ENCODE measurements at regions not wholly inside any gene's neighbourhood (a gene's known extent, or its start where the extent isn't known, plus 50 kb on each side); places are given as distances from the start of the nearest gene placed in this dataset.

DNA sequence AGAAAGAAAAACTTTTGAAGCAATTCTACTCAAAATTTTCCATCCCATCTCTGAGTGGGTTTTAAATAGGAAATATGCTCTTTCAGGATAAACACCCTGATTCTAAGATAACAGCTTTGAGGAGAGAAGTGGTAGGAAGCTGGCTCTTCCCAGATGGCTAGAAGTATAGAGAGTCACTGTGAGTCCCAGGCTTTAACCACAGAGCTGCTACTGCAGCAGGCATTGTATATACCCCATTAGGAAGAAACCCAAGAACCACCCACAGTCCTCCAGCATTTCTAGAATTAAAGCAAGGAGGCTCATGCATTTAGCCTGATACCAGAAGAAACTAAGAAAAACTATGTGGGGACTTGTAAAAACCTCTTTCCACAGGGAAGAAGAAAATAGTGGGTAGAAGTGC lies 1405.6 kb upstream of the TENM4 start:
- DNase-seq (ENCODE audit: low spot score): no peak

DNA sequence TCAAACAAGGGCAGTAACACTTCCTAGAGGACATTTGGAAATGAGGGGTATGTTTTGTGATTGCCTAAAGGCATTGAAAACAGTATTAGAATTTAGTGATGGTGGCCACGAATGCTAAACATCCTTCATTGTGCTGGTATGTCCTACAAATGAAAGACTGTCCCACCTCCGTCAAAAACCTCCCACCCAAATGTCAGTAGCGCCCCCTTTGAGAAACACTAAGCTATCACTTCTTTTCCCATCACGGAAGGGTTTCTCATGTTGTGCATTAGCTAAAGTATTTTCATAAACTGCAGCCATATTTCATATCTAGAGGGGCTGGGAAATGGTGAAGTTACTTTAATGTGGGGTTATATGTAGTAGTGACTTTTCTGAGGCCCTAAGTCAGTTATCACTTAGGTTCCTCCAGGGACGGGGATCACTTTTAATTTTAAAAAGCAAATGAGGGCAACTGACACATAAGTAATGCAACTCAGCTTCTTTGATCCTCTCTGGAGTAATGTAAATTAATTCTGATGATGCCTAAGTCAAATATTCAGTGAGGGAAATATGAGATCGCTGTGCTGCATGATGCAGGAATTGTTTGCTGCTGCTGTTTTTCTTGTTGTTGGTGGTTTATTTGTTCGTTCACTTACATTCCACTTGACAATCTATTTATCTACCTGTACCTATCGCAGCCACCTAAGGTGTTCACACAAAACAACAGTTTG lies 1403.4 kb upstream of the TENM4 start:
- no peak for DNase-seq (ENCODE audit: low spot score)

DNA sequence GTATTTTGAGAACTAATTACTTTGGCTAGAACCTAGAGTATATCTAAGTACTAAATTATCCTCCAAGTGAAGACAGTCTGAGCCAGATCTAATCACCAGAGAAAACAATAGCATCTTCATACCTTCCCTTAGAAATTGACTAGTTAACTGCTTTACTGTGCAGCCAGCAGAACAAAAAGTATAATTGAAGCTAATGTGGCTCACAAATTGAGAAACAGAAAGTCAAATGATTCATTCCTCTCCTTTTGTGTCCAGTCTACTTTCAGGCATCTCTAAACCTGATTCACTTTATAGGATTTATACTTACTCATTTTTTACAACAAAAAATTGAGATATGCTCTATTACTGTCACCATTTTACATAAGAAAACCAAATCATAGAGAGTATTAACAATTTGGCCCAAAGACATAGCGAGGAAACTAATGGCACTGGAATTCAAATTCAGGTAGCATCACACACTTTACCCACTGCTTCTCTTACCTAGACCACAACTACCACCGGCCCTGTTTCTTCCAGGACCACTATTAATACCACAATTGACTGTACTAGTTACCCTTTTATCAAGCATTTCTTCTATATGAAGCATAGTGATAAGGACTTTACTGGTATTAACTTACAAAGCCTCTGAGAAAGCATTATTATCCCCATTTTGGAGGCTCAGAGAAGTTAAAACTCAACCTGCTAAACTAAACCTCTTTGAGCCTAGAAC lies 1402.6 kb upstream of the TENM4 start:
- no peak for DNase-seq (ENCODE audit: low spot score)

DNA sequence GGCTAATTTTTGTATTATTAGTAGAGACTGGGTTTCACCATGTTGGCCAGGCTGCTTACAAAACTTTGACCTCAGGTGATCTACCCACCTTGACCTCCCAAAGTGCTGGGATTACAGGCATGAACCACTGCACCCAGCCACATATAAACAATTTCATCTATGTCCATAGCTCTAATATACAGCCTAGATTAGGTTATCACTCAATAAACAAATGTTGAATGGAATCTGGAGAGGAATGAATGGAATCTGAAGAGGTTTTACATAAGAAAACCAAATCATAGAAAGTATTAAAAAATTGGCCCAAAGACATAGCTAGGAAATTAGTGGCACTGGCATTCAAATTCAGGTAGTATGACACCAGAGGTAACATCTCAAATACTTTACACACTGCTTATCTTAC lies 1401.4 kb upstream of the TENM4 start:
- no peak for DNase-seq (ENCODE audit: low spot score)

DNA sequence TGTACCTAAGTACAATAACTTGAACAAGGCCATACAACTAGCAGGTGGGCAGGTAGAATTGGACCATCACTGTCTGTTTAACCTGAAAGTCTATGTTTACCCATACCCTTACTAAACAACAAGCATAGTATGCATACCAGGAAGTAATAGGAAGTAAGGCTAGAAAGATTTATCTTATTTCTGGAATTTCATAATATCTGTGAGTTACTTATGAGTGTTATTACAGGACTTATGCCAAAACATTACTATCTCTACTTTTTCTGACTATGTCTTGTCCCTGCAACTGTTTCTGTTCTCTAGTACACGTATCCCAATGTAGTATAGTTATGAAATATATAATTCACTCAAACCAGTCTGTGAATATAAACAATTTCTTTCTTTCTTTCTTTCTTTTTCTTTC lies 1400.8 kb upstream of the TENM4 start:
- DNase-seq (ENCODE audit: low spot score): no peak

DNA sequence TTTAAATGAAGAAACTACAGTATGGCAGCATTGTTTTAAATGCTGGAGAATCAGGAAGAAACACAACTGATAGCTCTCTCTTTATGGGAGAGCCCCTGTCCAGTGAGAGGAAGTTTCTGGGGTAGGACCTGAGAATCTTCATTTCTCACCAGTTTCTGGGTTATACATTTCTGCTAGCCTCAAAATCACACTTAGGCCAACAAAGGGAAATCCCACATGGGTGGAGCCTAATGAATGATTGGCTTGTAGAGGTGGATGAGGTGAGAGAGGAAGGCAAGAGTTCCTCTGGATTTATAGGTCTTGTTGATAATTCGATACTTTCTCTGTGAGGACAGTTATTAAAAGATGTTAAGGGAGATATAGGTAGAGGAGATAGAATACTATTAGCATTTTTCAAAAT lies 1397.3 kb upstream of the TENM4 start:
- no peak for DNase-seq (ENCODE audit: low spot score)

DNA sequence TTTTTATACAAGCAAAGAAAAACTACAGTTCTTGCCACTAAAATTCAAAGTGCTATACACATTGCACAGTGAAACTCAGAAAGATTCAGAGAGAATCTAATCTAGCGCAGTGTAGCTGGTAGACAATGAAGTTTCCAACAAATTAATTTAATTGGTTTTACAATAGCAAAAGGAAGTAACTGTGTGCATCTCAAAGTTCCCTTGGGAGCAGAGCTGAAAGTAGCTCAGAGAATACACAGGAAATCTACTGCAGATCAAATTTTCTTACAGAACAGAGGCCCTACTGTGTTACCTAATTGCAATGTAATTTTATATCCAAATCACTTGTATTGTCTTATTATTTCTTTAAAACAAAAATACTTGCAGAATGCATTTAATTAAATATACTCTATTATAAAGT lies 1396.2 kb upstream of the TENM4 start:
- DNase-seq (ENCODE audit: low spot score): no peak

DNA sequence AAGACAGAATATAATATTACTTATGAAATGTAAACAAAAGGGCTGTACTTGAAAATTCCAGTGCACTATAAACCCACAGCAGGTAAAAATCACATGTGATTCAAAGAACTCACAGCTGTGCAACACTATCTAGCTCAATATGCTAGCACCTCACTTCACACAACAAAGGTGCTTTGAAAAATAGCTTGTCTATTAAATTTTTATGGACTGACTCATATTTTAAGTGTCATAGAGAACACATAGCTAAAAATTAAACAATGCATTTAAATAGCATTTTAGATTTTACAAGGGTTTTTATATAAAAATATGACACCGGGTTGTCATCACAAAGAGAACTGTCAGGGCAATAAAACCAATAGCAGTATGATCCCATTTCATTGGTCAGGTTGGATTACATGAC lies 1390.5 kb upstream of the TENM4 start:
- no peak for DNase-seq (ENCODE audit: low spot score)

DNA sequence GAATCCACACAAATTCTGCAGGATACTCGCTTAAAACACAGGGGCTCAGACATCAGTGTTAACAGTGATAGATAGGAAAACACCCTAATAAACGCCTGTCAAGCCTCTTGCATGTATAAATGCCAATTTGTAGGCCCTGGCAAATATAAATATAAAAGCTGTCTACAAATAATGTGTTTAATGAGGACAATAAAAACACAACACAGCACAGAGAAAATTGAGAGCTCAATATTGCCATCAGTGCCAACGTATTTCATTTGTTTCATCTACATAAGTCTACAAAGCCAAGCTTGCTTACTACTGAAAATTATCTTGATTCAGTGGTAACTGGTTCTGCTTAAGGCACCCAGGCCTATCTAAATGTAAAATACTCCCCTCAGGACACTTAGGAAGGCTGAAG lies 1387.0 kb upstream of the TENM4 start:
- DNase-seq (ENCODE audit: low spot score): no peak

DNA sequence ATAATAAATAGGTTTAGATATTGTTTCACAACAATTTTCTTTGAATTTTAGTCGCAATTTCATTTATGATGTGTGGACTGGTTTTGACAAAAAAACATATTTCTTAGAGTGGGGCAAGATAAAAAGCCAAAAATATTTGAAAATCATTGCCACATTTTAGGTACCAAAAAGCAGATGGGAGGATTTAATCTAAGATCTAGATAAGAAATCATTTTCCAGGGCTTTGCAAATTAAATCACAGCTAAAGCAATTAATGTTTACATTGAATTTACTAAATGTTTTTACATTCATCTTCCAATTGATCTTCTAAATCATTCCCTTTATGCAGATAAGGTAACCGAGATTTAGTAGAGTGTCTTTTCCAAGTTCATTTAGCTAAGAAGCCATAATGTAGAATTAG lies 1386.0 kb upstream of the TENM4 start:
- DNase-seq (ENCODE audit: low spot score): no peak

DNA sequence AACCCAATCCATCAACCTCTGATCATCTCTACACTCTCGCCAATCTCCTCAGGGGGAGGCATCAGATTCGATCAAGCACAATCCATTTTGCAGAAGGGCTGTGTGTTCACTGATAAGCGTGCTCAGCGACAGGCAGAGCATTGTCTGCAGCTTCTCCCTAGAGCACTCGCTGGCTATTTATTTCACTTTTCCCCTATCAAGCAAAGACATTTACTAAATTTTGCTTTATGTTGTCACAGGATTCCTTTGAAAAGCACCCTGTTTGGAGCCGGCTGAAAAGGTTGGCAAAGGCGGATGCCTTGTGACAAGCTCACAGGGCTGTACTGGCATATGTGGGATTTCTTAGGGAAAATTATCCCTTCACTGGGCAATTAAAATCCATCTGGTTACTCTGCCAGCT lies 1381.5 kb upstream of the TENM4 start:
- DNase-seq (ENCODE audit: low spot score): no peak

DNA sequence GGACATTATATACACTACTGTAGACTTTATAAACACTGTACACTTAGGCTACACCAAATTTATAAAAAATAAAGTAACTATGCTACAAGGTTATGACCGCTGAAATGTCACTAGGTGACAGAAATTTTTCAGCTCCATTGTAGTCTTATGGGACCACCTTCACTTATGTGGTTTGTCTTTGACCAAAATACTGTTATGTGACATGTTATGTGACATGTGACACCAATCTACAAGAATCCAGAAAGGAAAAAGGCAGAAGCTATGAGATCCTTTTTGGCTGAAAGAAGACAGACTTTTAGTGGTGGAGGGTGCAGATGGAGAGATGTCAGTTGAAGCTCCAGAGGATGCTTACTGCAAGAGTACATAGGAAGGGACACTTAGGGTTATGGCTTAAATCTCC lies 1378.4 kb upstream of the TENM4 start:
- no peak for DNase-seq (ENCODE audit: low spot score)

DNA sequence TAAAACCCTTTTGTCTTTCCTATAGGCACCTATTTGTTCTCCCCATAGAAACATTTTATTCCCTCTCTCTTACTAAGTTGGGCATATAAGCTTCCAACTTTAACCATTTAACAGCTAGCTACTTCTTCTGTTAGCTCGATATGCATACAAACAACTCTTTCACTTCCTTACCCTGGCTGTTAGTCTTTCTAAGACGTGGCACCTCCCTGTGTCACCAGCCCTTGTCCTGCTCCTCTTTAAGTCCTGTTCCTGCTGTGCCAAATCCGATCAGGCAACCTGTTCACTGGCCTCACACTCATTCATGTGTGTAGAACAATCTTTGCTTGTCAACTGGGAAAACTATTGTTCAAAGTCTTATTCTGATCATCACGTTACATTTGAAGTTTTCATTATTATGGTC lies 1376.1 kb upstream of the TENM4 start:
- no peak for DNase-seq (ENCODE audit: low spot score)

DNA sequence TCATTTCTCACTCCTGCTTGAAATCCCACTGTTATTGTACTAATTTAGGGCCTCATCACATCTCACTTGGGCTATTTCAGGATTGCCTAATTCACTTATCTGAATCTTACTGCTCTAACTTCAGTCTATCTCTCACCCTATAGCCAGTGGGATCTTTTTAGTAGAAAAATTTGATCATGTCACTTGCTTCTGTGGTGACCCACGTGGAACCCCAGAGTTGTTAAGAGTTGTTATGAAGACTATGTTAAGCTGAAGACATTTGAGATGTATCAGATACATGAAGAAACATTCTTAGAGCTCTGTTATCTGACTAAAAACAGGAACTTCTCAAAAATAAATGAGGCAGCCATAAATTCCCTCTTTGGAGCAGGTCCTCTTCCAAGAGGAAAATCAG lies 1375.6 kb upstream of the TENM4 start:
- DNase-seq (ENCODE audit: low spot score): no peak

DNA sequence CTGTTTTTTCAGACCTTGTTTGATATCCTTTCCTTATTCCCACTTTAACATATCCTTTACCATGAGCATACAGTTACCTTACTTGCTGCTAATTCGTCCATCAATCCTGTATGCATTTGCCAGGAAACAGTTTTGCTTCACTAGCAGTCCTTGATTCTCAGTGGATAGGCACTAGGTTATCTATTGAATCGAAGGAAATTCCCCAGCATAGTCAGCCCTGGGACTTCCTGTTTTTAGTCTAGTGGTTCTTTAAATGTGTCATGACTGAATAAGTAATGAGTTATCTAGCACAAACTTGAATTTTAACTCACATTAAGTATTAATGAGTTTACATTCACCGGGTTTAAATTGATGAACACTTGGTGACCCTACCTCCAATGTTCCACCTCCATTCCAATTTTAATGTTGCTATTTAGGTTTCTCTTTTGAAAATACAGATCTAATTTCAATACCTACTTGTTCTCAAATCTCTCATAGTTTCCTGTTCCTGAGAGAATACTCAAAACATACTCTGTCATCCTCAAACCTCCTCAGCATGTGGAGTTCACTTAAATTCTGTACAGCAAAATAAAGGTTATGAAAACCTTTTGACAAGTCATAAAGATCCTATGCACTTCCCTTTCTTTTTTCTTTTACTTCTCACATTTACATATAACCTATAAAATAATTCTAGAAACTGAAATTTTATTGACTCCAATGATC lies 1375.1 kb upstream of the TENM4 start:
- DNase-seq (ENCODE audit: low spot score): no peak

DNA sequence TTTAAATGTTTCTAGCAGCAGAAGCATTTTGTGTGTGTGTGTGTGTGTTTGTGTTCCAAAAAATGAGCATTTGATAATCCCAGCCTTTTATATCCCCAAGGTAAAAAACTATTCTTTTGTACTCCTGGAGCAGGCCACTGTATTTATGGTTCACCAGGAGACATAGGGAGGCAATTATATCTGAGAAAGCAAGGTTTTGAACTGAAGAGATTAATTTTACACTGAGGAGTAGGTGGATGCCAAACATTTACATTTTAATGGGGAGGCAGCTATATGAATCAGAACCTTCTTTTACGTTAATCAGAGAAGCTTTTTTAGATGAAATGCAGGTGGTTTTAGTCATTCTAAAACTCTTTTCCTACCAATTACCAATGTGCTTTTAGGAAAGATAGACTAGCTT lies 1374.0 kb upstream of the TENM4 start:
- no peak for DNase-seq (ENCODE audit: low spot score)

DNA sequence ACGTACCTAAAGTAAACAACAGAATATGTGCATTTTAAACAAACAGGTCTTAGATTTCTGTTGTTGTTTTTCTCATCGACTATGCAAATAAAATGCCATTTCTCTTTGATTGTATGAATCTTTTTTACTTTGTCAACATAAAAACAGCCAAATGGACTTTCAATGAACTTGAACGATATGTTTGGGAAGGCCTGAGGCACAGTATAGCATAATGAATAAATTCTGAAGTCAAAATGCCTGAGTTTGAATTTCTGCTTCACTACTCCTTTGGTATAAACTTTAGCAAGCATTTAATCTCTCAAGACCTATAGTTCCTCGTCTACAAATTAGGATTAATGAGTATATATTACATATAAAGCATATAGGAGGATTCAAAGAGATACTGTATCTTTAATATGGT lies 1369.9 kb upstream of the TENM4 start:
- DNase-seq (ENCODE audit: low spot score): no peak

DNA sequence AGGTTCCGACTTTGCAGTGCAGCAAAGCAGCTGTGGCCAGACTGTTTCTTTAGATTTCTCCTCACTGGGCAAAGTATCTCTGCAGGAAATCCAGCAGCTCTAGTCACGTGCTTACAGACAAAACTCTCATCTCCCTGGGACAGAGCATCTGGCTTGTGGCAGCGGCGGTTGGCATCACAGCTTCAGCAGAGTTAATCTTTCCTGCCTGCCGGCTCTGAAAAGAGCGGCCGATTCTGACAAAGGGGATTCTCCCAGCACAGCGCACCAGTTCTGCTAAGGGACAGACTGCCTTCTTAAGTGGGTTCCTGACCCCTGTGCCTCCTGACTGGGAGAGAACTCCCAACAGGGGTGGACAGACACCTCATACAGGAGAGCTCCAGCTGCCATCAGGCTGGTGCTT lies 1357.3 kb upstream of the TENM4 start:
- DNase-seq (ENCODE audit: low spot score): no peak

DNA sequence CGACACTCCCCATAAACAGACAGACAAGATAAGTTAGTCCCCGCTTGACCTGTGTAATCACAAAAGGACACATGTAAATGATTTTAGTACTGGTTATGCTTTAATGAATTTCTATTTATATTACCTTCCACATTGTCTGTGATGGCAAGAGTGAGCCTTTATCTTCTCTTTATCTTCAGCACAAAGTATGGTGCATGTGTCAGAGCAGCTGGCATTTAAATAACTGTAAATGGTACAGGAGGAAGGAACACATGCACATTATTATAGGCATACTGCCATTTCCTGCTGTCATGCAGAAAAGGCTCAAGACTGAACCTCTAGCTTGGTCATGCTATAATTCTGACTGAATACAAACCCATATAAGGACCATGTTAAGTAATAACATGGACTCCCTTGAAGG lies 1342.7 kb upstream of the TENM4 start:
- no peak for DNase-seq (ENCODE audit: low spot score)

DNA sequence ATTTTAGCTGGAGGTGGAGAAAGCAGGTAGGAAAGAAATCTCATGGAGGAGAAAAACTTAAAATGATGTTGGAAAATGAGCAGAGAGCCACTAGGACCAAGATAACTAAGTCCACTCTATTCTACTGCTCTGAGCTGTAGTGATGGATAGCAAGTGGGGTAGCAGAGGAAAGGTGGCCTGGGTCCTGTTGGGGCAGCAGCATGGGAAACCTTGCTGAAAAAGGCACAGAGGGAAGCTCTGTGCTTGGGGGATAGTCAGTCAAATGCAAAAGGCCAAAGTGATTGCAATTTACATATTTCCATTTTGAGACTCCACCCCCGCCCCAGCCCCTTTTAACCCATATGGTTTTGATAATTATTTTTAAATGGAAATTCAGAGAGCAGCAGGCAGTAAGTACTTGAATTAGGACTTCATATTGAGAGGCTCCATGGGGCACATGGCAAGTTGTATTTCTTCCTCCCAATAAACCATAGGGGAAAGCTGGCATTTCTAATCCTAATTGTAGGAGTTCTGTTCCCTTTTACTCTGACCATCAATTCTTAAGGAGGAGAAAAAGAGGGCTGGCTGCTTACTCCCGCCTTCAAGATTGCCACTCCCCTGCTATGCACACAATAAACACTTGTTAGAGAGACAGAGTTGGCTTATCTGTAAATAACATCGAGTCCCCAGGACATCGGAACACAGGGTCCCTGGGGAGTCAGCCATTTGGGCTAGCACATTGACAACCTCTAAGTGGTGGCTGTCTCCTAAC lies 1341.5 kb upstream of the TENM4 start:
- no peak for DNase-seq (ENCODE audit: low spot score)

DNA sequence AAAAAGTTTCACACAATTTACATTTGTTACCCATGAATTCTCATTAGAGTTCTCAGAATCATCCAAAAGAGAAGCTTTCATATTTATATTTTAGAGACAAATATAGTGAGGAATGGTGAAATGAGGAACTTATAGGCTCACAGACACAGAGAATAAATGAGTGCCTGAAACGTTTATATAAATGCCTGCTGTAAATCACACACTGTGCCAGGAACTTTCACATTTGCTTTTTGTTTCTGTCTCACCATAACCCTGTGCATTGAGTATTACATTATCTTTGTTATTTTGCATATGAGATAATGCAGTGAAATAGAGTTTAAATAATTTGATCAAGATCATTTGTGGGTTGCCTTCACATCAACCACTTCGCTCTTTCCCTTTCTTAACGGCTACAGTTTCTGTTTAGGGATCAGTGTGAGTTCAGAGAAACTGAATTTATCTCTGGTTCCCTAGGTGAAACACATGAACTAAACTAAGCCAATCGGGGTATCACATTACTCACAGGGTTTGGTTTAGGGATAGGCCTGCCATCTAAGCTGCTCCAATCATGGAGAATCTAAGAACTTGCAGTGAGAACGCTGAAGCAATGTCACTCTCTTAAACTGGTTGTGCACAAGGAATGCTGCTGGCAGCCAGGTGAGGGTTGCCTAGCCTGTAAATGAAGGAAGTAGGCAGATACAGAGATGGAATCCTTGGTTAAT lies 1339.2 kb upstream of the TENM4 start:
- no peak for DNase-seq (ENCODE audit: low spot score)

DNA sequence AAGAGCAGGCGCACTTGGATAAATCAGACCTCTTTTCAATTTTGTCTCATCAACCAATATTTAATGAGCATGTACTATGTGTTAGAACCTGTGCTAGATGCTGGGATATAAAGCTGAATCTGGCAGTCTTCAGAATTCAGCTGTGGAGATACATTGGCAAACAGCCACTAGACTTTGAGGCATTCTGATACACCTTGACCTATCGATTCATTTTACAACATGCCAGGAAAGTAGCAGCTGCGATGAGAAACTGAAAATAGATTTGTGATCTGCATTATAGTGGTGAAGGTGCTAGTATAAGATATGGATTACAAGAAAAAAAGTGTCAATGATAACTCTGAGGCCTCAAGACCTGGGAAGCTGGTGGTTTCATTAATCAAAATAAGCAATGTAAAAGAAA lies 1338.1 kb upstream of the TENM4 start:
- DNase-seq (ENCODE audit: low spot score): no peak

All from putamen (tissue), 1 donor.